GDM1 (cell line): ENCODE measurements at regions not wholly inside any gene's neighbourhood (a gene's known extent, or its start where the extent isn't known, plus 50 kb on each side); places are given as distances from the start of the nearest gene placed in this dataset.

Experiments
- DNase-seq: peaks from one replicate; lab custom pipeline; 2025; lab: John Stamatoyannopoulos, UW

- DNase-seq = no peak
Measured at GRCh38 chr2:118565786-118566540, 281.5 kb downstream of the EN1 start.

- DNase-seq = no peak
Measured at GRCh38 chr2:118565301-118565700, 282.1 kb downstream of the EN1 start.

- DNase-seq = no peak
Measured at GRCh38 chr2:118562144-118562543, 285.3 kb downstream of the EN1 start.

GRCh38 chr2:118558846-118559245 is 288.6 kb downstream of the EN1 start:
- DNase-seq = no peak

- DNase-seq = no peak
Measured at GRCh38 chr2:118557791-118558190, 289.7 kb downstream of the EN1 start.

- DNase-seq = no peak
Measured at GRCh38 chr2:118557016-118557415, 290.4 kb downstream of the EN1 start.

GRCh38 chr2:118554616-118555015 is 292.8 kb downstream of the EN1 start:
- no peak for DNase-seq

- no peak for DNase-seq
Measured at GRCh38 chr2:118549503-118549902, 297.9 kb downstream of the EN1 start.

GRCh38 chr2:118548880-118549488 is 298.5 kb downstream of the EN1 start:
- DNase-seq = no peak

- DNase-seq = no peak
Measured at GRCh38 chr2:118539290-118539689, 308.2 kb downstream of the EN1 start.

GRCh38 chr2:118536306-118536705 is 311.1 kb downstream of the EN1 start:
- DNase-seq = no peak

- no peak for DNase-seq
Measured at GRCh38 chr2:118535818-118536212, 311.6 kb downstream of the EN1 start.

GRCh38 chr2:118535171-118535817 is 312.2 kb downstream of the EN1 start:
- no peak for DNase-seq

- no peak for DNase-seq
Measured at GRCh38 chr2:118530976-118531375, 316.5 kb downstream of the EN1 start.

GRCh38 chr2:118529908-118530599 is 317.4 kb downstream of the EN1 start:
- DNase-seq = no peak

GRCh38 chr2:118527571-118527970 is 319.9 kb downstream of the EN1 start:
- DNase-seq = no peak

- DNase-seq = no peak
Measured at GRCh38 chr2:118525346-118525745, 322.1 kb downstream of the EN1 start.

- no peak for DNase-seq
Measured at GRCh38 chr2:118524911-118525310, 322.5 kb downstream of the EN1 start.

GRCh38 chr2:118523761-118524160 is 323.7 kb downstream of the EN1 start:
- no peak for DNase-seq

GRCh38 chr2:118521960-118522359 is 325.5 kb downstream of the EN1 start:
- no peak for DNase-seq

- no peak for DNase-seq
Measured at GRCh38 chr2:118521272-118521671, 326.2 kb downstream of the EN1 start.

GRCh38 chr2:118520246-118520645 is 327.2 kb downstream of the EN1 start:
- DNase-seq = no peak

- no peak for DNase-seq
Measured at GRCh38 chr2:118519511-118519910, 327.9 kb downstream of the EN1 start.
